Glomerular endothelial cell (primary cell): ENCODE measurements at regions not wholly inside any gene's neighbourhood (a gene's known extent, or its start where the extent isn't known, plus 50 kb on each side); places are given as distances from the start of the nearest gene placed in this dataset.

Experiments
- DNase-seq: peaks from one replicate; pipeline ENCODE4 v3.0.0-alpha.2; 2011; ENCODE audit warnings: low read depth, low spot score; ENCODE audit errors: extremely low read depth

DNA sequence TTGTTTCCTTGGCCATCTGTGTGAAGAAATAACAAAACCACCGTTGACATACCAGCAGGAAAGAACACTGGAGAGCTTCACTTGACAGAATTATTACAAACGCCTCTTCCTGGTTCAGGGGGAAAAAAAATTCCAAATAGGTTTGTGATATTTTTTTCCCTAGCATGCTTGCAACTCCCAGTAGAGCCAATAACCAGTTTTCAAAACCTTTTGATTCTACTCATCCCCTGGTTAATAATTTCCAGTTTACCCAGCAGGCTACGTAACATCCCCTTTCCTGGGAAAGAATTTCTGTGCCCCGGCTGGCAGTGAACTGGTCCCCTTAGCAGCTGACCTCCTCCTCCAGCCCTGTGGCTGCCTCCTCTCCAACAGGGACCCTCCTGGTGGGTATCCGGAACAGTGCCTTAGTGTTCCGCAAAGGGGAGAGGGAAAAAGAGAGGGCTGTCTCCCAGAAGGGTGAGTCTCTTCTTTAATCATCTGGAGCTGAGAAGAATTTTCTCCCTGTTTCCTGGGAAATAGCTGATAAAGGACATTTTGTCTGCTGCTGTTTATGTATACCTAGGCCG lies 72.8 kb upstream of the BOD1 start:
- DNase-seq = no peak

DNA sequence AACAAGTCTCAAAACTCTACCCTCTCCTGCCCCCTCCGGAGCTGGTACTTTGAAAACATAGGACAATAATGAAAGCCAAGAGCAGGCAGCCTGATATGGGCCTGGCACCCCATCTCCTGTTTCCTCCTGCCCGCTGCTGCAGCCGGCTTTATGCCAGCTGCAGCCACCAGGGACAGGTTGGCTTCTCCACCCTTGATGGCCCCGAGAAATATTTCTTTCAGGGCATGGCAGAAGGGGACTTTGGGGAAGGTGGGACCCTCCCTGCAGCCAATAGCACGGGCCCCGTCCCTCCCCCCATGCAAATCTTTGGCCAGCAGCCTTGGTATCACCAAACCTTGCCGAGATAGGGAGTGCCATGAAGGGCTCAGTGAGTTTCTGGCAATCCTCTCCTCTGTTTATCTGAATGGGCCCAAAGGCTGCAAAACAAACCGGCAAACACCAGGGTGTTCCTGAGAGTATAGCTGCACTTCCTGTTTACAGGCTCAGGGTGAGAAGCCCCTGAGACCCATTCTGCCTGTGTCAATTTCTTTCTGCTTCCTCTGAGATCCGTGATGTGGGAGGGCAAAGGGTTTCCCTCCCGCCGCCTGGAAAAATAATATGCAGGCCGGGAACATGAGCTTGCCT lies 73.4 kb upstream of the BOD1 start:
- no peak for DNase-seq

DNA sequence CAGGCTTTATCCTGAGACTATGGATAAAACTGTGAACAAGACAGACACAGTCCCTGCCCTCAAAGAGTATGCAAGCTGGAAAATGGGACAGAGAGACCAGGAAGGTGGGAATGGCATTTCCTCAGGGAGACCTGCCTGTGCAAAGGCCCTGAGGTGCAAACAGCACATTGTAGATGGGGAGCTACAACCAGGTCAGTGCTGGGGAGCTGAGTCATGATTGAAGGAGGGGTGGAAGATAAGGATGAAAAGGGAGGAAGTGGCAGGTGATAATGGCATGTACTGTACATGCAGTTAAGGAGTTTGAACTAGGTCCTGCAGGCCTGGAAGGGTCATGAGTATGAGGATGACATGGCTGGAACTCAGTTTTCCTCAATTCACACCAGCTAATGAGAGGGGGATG lies 75.5 kb upstream of the BOD1 start:
- no peak for DNase-seq

DNA sequence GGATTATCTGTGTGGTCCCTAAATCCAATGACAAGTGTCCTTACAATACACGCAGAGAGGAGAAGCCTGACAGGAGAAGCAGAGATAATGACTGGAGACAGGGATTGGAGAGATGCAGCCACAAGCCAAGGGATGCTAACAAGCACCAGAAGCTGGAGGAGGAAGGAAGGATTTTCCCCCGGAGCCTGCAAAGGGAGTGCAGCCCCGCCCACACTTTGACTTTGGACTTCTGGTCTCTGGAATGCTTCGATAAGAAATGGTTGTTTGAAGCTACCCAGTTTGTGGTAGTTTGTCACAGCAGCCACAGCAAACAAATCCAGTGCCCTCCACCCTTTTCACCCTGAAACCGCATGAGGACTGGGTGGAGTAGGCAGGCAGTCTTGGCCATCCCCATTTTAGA lies 77.2 kb upstream of the BOD1 start:
- no peak for DNase-seq

DNA sequence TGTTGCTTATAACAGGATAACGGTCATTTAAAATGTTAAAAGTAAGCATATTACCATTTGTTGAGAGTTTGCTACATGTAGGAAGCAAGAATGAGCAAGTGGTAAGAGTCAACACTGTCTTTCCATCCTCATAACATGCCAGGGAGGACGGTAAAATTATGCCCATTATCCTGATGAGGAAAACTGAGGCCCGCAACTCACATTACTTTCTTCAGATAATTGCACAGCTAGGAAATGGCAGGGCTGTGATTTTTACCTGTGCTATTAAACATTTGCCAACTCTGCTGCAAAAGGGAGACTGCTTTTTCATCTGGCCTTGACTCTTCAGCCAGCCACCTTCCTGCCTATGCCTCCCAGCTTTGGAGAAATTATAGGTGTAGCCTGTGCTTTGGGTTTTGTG lies 79.8 kb upstream of the BOD1 start:
- DNase-seq = no peak

DNA sequence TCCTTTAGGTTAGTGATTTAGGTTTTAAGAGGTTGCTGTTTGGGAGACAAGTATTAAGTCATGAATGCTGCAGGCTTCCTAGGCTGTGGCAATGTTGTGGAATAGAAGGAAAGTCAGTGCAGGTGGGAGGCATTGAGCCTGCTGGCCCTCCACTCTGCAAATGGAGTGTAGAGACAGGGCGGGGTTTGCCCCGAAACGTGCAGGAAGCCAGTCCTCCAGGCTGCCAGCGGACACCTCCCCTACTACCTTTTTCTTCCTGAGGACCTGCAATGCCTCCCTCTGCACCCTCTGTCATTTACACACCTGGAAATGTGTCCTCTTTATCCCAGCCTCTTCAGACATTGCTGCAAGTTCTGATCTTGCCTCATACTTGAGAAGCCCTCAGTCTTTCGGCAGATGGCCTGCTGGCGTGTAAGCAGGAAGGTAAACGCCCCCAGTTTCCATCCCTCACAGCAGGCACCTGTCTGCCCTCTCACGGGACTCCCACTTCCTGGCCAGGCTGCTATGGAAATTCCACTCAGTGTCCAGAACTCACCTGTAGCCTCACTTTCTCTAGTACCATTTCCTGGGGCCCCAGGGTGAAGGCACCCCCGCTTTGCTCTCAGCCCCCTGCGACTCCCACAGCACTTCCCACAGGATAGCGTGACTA lies 81.6 kb upstream of the BOD1 start:
- no peak for DNase-seq

DNA sequence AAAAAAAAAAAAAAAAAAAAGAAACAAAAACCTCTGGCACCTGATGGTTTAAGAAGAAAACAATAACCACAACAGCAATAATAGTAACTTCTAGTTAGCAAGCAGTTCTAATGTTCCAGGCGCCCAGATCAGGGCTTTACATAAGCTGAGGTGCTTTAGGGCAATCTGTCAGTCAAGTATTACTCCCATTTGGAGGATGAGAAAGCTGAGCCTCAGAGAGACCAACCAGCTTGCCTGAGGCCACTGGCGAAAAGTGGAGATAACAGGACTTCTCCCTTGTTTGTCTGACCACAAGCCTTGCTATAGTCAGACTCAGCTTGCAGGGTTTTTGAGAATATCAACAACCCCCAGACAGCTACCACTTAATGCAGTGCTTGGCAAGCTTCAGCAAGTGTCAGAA lies 83.5 kb upstream of the BOD1 start:
- no peak for DNase-seq

DNA sequence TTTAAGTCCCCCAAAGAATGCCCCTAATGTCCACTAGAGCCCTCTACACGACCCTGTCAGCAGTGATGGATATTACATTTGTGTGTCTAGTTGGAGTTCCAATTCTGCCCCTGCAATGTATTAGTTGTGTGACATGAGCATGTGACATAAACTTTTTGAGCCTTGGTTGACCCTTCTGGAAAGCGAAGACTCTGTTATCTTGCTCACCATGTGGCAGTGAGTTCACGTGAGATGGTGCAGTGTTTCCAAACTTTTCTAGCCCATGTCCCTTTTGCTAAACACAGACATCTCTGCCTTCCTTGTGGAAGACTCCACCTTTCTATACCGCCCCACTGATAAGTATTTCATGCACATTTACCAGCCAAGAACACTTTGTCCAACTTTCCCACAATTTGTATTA lies 87.0 kb upstream of the BOD1 start:
- no peak for DNase-seq

DNA sequence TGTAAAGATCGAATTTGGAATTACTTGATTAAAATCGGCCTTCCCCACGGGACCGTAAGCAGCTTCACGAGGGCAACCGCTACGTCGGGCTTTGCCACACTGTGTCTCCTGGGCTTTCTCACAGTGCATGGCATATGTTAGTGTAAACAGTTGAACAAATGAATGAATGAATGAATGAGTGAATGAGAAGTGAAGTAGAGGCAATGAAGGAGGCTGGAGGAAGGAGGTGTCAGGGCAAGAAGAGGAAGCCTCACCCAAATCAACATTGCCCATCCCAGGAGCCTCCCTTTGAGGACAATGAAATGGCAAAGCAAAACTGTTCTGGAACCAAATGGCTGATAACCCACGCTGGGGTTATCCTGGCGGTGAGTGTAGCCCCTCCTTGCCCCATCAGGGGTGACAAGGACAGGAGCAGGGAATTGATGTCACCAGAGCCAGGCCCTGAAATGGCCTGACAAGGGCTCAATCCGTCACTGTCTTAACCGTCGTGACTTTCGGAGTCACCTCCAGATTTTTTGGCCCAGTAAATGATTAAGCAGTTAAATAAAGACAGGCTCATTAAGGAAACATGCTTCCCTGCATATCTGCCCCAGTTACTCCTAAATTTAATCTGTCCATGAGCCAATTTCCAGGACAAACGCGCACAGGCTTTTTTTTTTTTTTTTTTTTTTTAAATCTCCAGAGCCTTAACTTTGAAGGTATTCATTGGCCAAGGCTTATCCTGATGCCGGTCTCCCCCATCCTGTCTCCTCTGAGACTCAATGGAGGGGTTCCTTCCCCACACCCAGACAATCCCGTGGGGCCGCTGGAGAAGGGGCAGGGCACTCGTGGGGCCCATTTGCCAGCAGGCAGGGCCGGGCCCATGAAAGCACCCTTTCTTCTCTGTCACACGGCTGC lies 88.4 kb upstream of the BOD1 start:
- DNase-seq = no peak

DNA sequence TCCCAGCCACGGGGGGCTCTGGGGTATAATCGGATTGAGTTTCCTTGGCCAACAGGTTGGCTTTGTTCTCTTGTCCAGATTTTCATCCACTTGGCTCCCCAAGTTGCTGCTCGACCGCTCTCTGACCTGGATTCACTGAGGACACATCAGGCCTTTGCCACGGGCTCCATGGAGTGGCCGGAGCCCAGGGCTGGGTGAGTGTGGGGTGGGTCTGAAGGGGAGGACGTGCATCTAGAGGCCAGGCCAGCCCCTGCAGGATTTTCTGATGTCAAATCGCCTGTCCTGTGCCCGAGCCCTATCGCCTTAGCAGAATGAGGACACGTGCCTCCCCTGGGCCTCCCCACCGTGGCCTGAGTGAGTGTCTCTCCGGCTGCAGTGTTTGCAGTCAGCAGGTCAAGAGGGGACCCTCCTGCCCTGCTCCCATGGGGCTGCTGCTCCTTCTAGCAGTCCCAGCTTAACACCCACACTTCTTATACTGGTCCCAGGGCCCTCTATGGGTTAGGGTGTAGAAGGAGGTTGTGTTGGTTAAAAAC lies 89.1 kb upstream of the BOD1 start:
- DNase-seq = no peak

DNA sequence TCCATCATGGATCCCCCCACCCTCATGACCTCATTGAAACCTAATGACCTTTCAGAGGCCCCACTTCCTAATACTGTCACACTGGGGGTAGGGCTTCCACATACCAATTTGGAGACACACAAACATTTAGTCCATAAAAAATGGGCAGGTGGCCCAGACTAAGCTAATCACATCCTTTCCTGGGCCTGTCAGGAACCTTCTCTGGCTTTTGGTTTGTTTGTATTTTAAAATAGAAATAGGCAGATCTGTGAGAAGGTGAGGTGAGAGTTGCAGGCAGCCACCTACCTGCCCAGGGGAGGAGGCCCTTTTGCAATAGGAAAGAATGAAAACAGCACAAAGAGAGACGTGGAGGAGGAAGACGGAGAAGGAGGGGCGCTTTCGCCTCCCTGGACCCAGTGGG lies 90.2 kb upstream of the BOD1 start:
- no peak for DNase-seq

DNA sequence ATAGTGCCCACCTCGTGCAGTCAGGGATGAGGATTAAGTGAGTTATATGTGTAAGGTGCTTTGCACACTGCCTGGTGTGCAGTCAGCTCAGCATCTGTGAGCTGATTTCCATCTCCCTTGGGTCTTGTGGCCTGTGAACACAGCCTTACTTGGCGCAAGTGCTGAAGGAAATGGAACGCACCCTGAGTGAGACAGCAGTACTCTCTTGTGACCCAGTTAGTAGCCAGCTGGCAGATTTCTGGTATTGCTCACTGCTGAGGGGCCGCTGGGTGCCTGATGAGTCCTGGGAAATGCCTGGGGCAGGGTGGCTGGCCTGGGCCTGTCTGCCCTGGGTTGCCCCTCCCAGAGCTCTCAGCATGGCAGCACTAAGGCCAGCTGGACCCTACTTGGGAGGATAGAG lies 90.9 kb upstream of the BOD1 start:
- DNase-seq = no peak

DNA sequence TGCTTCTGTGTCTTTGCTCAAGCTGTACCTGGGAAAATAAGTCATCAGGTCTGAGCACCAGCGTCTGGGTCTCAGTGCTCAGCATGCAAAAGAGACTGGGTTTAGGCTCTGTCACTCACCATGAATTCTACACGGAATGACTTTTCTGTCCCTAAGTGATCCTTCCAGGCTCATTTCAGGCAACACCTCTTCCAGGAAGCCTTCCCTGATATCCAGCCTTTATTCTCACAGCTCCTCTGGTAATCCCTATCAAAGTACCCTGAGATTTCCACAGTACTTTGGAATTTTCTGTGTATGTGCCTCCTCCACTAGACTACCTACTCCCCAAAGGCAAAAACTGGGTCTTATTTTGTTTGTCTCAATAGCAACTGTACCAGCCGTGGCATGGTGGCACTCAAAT lies 92.7 kb upstream of the BOD1 start:
- DNase-seq = no peak

DNA sequence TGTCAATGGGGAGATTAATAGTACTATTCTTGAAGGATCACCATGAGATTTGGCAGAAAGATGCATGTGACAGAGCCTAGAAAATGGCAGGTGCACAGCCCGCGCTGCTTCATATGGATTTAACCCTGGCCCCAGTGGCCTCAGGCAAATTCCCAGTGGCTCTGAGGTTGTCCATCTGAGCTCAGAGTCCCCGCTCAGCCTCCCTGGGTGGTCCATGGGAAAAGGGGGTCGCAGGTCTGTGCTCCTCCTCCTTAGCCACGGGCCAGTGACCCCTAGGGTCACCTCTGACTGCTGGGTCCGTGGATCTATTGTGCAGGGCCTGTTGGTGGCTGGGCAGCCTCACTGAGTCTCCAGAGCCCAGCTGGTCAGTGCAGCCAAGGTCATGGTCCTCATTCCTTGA lies 93.3 kb upstream of the BOD1 start:
- no peak for DNase-seq

DNA sequence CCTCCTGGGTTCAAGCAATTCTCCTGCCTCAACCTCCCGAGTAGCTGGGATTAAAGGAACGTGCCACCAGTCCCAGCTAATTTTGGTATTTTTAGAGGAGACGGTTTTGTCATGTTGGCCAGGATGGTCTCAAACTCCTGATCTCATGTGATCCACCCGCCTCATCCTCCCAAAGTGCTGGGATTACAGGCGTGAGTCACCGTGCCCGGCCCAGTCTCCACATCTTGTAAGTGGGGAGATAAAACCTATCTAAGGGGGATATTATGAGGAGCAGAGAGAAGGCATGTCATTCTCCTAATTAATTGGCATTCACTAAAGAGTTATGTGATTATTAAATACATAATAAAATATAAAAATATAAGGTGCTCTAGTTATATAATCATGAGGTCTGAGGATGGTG lies 94.1 kb upstream of the BOD1 start:
- DNase-seq = no peak

DNA sequence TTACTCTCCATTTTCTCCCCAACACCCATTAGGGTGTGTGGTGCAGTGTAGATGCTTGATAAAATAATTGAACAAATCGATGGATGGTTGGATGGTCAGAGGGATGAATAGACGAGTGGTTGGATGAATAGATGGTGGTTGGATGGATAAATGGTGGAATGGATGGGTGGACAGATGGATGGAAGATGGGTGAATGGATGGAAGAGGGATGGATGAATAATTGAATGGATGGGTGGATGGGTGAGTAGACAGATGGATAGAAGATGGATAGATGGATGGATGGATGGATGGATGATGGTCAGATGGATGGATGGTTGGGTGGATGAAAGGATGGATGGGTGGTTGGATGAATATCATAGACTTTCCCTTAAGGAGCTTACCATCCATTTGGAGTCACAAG lies 95.0 kb upstream of the BOD1 start:
- no peak for DNase-seq

DNA sequence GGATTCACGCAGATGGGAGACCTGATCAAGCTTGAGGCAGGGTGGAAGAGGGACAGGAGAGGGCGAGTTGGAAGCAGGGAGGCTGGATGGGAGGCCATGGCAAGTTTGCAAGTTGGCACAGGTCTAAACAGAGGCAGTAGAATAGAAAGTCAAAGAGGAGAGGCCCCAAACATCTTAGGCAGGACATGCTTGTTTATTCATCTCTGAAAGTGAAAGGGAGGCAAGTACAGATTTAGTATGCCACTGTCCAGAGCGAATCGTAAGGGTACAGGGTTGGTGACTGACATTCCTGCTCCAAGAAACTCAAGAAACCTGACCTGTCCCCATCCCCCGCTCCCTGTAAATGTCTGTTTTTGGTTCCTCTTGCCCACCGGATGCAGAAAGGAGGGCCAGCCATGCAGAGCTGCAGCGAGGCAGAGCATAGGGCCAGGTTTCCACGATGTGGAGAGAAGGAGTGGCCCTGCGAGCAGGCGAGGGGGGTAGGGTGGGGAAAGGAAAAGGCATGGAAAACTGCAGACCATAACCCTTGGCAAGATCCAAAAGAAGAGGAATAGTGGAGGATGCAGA lies 96.2 kb upstream of the BOD1 start:
- DNase-seq = no peak

DNA sequence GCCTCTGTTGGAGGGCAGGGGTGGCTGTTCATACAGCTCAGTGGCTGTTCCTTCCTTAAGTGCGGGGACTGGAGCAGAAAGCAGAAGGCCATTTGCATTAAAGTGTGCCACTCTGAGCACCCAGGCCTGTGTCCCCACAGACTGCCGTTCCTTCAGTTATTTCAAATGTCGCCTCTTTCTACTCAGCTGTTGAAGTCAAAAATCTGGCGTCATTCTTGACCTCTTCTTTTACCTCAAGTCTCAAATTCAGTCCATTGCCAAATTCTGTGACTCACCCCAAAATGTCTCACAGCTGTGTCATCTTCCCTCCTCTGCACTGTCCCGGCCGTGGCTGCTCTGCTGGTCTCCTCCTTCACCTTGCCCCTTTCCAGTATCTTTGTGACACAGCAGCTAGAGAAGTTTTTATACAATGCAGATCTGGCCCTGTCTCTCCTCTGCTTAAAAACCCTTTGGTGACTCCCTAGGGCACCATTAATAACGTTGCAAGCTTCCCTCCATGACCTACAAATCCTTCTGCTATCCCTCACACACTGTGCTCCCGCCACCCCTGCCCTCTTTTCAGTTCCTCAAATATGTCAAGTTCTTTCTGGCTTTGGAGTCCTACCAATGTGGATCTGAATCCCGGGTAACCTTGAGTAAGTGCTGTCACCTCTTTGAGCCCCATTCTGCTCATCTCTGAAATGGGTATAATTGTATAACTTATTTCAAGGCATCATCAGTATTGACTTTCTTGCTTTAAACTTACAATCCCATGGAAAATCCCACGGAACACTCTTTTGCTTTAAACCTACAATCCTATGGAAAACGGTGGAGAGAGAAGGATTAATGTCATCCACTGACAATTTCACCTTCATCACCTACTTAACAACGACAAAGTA lies 98.3 kb upstream of the BOD1 start:
- no peak for DNase-seq

DNA sequence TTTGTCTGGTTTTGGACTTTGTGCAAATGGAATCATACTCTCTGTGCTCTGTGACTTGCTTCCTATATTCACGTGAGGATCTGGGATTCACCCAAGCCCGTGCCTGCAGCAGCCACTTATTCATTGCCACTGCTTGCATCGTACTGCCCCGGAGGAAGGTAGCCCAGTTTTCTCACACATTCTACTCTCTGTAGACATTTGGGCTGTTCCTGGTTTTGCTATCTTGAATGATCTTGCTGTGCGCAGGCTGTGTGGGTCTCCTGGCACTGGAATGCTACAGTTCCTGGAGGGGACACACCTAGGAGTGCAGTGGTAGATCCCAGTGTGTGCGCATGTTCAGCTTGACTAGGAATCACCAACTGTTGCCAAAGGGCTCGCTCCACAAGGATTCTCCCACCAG lies 99.2 kb upstream of the BOD1 start:
- no peak for DNase-seq

DNA sequence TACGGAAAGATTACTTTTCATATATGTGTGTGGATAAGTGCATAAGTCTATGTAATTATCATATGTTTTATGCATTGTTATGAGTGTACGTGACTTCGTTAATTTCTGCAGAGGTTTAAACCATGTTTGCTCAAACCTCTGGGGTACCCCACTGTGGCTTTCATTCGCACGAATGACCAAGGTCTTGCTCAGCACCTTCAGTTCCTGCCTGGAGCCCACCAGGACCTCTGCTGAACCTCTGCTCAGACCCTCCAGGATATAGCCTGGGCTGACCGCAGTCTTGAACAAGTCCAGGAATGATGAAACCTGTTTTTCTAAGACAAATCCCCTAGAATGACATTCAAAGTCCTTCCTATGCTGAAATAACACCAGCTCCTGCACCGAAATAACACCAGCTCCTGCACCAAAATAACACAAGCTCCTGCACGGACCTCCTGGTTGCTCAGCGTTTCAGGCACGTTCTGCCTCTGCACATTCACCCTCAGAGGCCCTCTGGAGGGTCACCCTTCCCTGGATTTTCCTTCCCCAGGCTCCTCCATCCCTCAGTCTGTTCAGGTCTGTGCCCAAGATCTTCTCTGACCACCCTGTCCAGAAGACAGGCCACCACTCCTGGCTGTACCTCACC lies 99.7 kb upstream of the BOD1 start:
- DNase-seq = no peak
